T-cell (primary cell): ENCODE measurements at regions not wholly inside any gene's neighbourhood (a gene's known extent, or its start where the extent isn't known, plus 50 kb on each side); places are given as distances from the start of the nearest gene placed in this dataset.

Experiments used
- ATAC-seq, 4 experiments: fragments of 200-7000 bp in 3 of 4; fragments of 150-1000 bp in 1 of 4; cut with Tn5 transposase; replicated peaks in 1 of 4; 1 replicate in 3 of 4; 2 replicates in 1 of 4; pipeline ENCODE4 v1.10.0; 2021; ENCODE audit warnings: moderate library complexity in 3 of 4, mild to moderate bottlenecking in 2 of 4, moderate number of reproducible peaks in 1 of 4
- CTCF ChIA-PET, 2 donors: fragments of 300-600 bp; sonication (Branson Sonifier 250); formaldehyde crosslinking; loops; one replicate each; lab custom pipeline; 2022; ENCODE audit warnings: antibody characterized with exemption in 2 of 2; lab: Charles Lee
- POLR2A ChIA-PET, 2 donors: fragments of 300-600 bp; sonication (Branson Sonifier 250); formaldehyde crosslinking; loops; one replicate each; lab custom pipeline; 2022; ENCODE audit warnings: antibody characterized with exemption in 2 of 2; lab: Charles Lee
- DNase-seq, 35 experiments: peaks; one replicate each; pipeline versions ENCODE4 v3.0.0 to v3.0.0-alpha.2; 2013 to 2023
- H3K27ac ChIP-seq: one replicate; pipeline ENCODE4 v1.5.1; 2013; ENCODE audit warnings: low read length
- H3K27me3 ChIP-seq, 2 experiments: replicated peaks in 1 of 2; 1 replicate in 1 of 2; 2 replicates in 1 of 2; pipeline versions ENCODE4 v1.6.1 to v1.7.0; 2013; ENCODE audit warnings: low read length in 1 of 2, mixed read lengths in 1 of 2; ENCODE audit not compliant: control insufficient read depth in 2 of 2, insufficient read depth in 2 of 2; ENCODE audit errors: extremely low read depth in 1 of 2
- H3K36me3 ChIP-seq, 2 donors: 1 replicate in 1 of 2; 2 replicates in 1 of 2; pipeline versions ENCODE4 v1.6.1 to v1.7.0; 2013; ENCODE audit warnings: low read length in 1 of 2; ENCODE audit not compliant: control insufficient read depth in 2 of 2, insufficient read depth in 1 of 2; ENCODE audit errors: extremely low read depth in 1 of 2
- H3K4me1 ChIP-seq, 2 experiments: 1 replicate in 1 of 2; 2 replicates in 1 of 2; pipeline versions ENCODE4 v1.6.1 to v1.7.0; 2013; ENCODE audit warnings: low read length in 2 of 2, mixed read lengths in 1 of 2; ENCODE audit not compliant: insufficient read depth in 2 of 2, control insufficient read depth in 1 of 2; ENCODE audit errors: extremely low read depth in 1 of 2
- H3K4me3 ChIP-seq, 2 donors: 1 replicate in 1 of 2; 2 replicates in 1 of 2; pipeline versions ENCODE4 v1.5.1 to v1.7.0; 2013; ENCODE audit warnings: mild to moderate bottlenecking in 2 of 2, low read length in 1 of 2, moderate library complexity in 1 of 2; ENCODE audit not compliant: control insufficient read depth in 1 of 2; ENCODE audit errors: extremely low read depth in 1 of 2
- H3K9me3 ChIP-seq: 2 replicates; pipeline ENCODE4 v1.7.0; 2013
- H3K27ac Mint-ChIP-seq, 2 donors: one replicate each; pipeline ENCODE4 v1.8.0; 2020 to 2021; ENCODE audit warnings: mild to moderate bottlenecking in 2 of 2, mixed read lengths in 2 of 2
- H3K27me3 Mint-ChIP-seq, 2 donors: one replicate each; pipeline ENCODE4 v1.8.0; 2021 to 2022; ENCODE audit warnings: mixed read lengths in 2 of 2
- H3K36me3 Mint-ChIP-seq: one replicate; pipeline ENCODE4 v1.8.0; 2021; ENCODE audit warnings: mixed read lengths
- H3K4me1 Mint-ChIP-seq, 3 donors: one replicate each; pipeline ENCODE4 v1.8.0; 2020 to 2022; ENCODE audit warnings: mixed read lengths in 3 of 3, mild to moderate bottlenecking in 1 of 3
- H3K4me3 Mint-ChIP-seq, 3 donors: one replicate each; pipeline ENCODE4 v1.8.0; 2020 to 2022; ENCODE audit warnings: mild to moderate bottlenecking in 3 of 3, mixed read lengths in 3 of 3, moderate library complexity in 3 of 3
- H3K9me3 Mint-ChIP-seq, 3 donors: one replicate each; pipeline ENCODE4 v1.8.0; 2020 to 2022; ENCODE audit warnings: mixed read lengths in 3 of 3
- WGBS: methylation state at CpG from one replicate; pipeline ENCODE4 v1.1.5; 2013; ENCODE audit warnings: missing lambda C conversion rate; ENCODE audit not compliant: insufficient coverage; 5-methylcytosine and 5-hydroxymethylcytosine counted together

DNA sequence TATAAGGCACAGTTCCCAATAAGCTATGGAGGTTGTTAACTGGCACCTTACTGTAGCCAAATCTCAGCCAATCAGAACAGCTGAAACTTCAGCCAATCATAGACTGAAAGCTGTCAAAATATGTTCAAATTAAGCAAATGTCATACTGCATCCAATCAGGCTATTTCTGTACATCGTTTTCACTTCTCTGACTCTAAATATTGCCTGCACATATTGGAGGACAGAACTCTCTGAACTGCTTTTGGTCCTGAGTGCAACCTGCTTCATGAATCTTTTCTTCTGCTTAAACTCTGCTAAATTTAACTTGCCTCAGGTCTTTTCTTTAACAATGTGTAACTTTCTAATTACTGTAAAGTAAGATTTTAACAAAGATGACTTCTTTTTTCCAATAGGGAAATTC, 1198.9 kb upstream of the PCDH7 start:
- CTCF ChIA-PET = no interaction called here
- Histone ChIP-seq H3K27me3 (no peaks in the 10 kb centered on the region), H3K4me3 (no peak overlapping the region), H3K36me3 (no peaks in the 10 kb centered on the region), H3K27ac (no peak overlapping the region), H3K4me1 (no peaks in the 10 kb centered on the region), H3K9me3 (peaks cover 7% of the 10 kb centered on the region)
- POLR2A ChIA-PET = no interaction called here
- WGBS = 18% methylated on average over 1 of the region's 1 CpG
- ATAC-seq = no peak
- no peak for DNase-seq
- Mint-ChIP-seq H3K27ac (no peak overlapping the region), H3K9me3 (peaks cover 14 to 32% (median 22%) of the 10 kb centered on the region in 3 donors), H3K4me1 (no peaks in the 10 kb centered on the region), H3K4me3 (no peak overlapping the region), H3K36me3 (no peaks in the 10 kb centered on the region), H3K27me3 (no peaks in the 10 kb centered on the region)

DNA sequence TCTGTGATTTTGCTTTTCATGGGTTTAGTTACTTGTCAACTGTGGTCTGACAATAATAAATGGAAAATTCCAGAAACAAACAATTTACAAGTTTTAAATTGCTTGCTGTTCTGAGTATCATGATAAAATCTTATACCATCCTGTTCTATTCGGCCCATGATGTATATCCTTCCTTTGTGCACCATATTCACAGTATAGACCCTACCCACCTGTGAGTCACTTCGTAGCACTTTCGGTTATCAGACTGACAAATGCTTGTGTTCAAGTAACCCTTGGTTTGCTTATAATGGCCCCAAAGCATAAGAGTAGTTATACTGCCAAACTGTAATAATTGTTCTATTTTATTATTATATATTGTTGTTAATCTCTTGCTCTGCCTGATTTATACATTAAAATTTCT, 1183.4 kb upstream of the PCDH7 start:
- Histone ChIP-seq H3K27ac (no peak overlapping the region), H3K27me3 (no peaks in the 10 kb centered on the region), H3K4me1 (no peaks in the 10 kb centered on the region), H3K4me3 (no peak overlapping the region), H3K9me3 (peaks cover 2% of the 10 kb centered on the region), H3K36me3 (no peaks in the 10 kb centered on the region)
- 60% methylated on average over 1 of the region's 3 CpGs for WGBS
- DNase-seq (no peak), ATAC-seq (no peak)
- Mint-ChIP-seq H3K4me1 (no peaks in the 10 kb centered on the region), H3K4me3 (no peak overlapping the region), H3K27ac (no peak overlapping the region), H3K9me3 (peaks cover 8 to 9% (median 9%) of the 10 kb centered on the region in 3 donors), H3K27me3 (no peaks in the 10 kb centered on the region), H3K36me3 (no peaks in the 10 kb centered on the region)
- ChIA-PET CTCF (no interaction called here), POLR2A (no interaction called here)

DNA sequence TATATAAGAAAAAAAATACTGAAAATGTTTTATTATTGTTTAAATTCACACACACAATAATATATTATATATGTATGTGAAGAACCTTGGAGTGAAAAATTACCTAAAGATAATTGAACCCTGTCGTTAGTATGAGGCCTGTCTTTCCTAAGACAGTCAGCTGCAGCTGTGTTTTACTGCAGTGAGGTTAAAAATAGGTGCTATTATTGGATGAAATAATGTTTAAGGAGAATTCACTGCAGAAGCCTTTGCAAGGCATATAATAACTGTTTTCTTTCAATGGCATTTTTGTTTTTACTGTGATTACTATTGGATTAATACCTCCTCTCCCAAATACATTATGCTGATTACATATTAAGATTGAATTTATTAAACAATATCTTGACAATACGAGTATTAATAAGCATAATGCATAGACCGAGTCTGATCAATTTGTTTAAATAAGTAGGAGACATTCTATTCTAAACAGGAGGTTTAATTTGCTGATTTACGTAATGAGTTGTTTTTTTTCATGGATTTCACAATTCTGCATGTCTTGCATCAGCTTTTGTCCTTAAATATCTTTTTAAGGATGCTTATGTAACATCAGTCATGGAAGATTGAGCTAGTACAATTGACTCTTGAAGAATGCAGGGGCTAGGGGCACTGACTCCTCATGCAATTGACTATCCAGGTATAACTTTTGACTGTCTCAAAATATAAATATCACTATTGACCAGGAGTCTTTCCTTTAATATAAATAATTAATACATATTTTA, 1181.1 kb upstream of the PCDH7 start:
- Mint-ChIP-seq H3K9me3 (peaks cover 2 to 5% (median 2%) of the 10 kb centered on the region in 3 donors), H3K36me3 (no peaks in the 10 kb centered on the region), H3K27me3 (no peaks in the 10 kb centered on the region), H3K4me1 (no peaks in the 10 kb centered on the region), H3K27ac (no peak overlapping the region), H3K4me3 (no peak overlapping the region)
- H3K9me3 ChIP-seq = peaks cover under 1% of the 10 kb centered on the region
- ChIA-PET POLR2A (no interaction called here), CTCF (no interaction called here)
- H3K36me3 ChIP-seq = no peaks in the 10 kb centered on the region
- DNase-seq (no peak), ATAC-seq (no peak)
- WGBS = no CpG with 5 or more reads among the region's 4 CpGs
- no peaks in the 10 kb centered on the region for H3K27me3 ChIP-seq
- no peak overlapping the region for H3K27ac ChIP-seq
- H3K4me3 ChIP-seq = no peak overlapping the region
- H3K4me1 ChIP-seq = no peaks in the 10 kb centered on the region

DNA sequence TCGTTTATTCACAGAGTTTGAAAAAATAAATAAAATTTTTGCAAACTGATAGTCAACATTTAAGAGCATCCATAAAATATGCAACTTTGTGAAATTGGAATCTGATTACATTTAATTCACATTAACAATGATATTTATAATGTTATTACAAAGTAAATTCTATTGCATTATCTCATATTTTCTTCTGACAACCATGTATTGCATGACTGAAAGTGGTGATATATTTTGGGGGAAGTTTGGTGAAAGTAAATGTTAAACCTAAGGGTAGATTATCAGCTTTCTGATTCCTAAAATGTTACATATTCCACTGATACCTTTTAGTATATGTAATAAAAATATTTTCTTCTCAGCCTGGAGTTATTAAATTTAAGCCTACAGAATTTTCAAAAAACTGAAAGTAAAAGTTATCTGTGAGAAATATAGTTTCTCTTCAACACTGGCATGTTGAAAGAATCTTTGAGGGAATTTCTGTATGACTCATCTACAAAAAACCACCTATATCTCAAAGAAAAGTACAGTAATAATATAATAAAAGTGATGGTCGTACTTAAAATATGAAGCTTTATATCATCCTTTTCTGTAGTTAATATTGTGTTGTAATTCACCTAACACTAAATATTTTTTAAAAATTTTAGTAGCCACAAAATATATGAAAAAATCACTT, 1179.6 kb upstream of the PCDH7 start:
- Mint-ChIP-seq H3K27ac (no peak overlapping the region), H3K36me3 (no peaks in the 10 kb centered on the region), H3K9me3 (peaks cover 0 to 7% (median 2%) of the 10 kb centered on the region in 3 donors), H3K4me1 (no peaks in the 10 kb centered on the region), H3K27me3 (no peaks in the 10 kb centered on the region), H3K4me3 (no peak overlapping the region)
- no CpG with 5 or more reads among the region's 2 CpGs for WGBS
- CTCF ChIA-PET = no interaction called here
- Histone ChIP-seq H3K4me3 (no peak overlapping the region), H3K4me1 (no peaks in the 10 kb centered on the region), H3K36me3 (no peaks in the 10 kb centered on the region), H3K27me3 (no peaks in the 10 kb centered on the region), H3K9me3 (no peaks in the 10 kb centered on the region), H3K27ac (no peak overlapping the region)
- no peak for ATAC-seq
- no peak for DNase-seq
- POLR2A ChIA-PET = no interaction called here

DNA sequence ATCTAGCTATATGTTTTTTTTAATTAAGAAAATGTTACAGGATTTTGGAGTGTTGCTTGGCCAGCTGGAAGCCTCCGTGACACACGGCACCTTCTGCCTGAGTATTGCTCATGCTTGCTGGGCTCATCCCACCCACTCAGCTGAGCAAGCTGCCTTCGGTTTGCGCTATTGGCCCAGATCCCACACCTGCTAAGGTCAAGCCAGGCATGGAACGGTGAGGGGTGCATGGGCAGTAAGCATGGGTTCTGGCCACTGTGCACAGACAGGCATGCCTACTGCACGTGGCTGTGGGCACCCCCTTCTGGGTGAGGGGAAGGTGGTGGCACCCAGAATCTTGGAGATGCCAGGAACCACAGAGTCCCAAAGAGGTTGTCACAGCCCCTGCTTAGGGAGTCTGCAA, 1178.4 kb upstream of the PCDH7 start:
- no peak overlapping the region for H3K4me3 Mint-ChIP-seq
- H3K9me3 Mint-ChIP-seq = peaks cover 0 to 10% (median 2%) of the 10 kb centered on the region in 3 donors
- ATAC-seq (no peak), DNase-seq (no peak)
- H3K27me3 Mint-ChIP-seq = no peaks in the 10 kb centered on the region
- H3K27ac Mint-ChIP-seq = no peak overlapping the region
- WGBS = 77% methylated on average over 6 of the region's 6 CpGs
- no peaks in the 10 kb centered on the region for H3K4me1 Mint-ChIP-seq
- H3K4me3 ChIP-seq = no peak overlapping the region
- H3K27me3 ChIP-seq = no peaks in the 10 kb centered on the region
- H3K4me1 ChIP-seq = no peaks in the 10 kb centered on the region
- no peaks in the 10 kb centered on the region for H3K9me3 ChIP-seq
- H3K36me3 ChIP-seq = no peaks in the 10 kb centered on the region
- ChIA-PET CTCF (no interaction called here), POLR2A (no interaction called here)
- H3K36me3 Mint-ChIP-seq = no peaks in the 10 kb centered on the region
- no peak overlapping the region for H3K27ac ChIP-seq

DNA sequence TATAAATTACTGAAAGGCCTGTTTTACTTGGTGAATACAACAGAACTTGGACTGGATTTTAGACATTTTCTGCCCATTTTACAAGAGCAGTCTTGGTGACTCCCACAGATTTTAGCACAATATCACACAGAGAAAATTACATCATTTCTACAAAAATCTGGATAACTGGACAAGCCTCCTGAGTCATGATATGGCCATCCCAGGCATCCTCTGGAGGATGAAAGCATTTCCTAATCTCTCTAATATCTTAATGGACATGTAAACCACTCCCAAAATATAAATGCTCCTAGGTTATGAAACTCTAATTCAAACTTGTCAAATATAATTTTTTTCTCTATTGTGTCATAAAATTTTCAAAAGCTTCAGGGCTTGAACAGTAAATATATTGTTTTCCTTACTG, 1170.8 kb upstream of the PCDH7 start:
- Histone ChIP-seq H3K9me3 (peaks cover 2% of the 10 kb centered on the region), H3K36me3 (no peaks in the 10 kb centered on the region), H3K4me3 (no peak overlapping the region), H3K4me1 (no peaks in the 10 kb centered on the region), H3K27me3 (no peaks in the 10 kb centered on the region), H3K27ac (no peak overlapping the region)
- H3K9me3 Mint-ChIP-seq = peaks cover 6 to 24% (median 16%) of the 10 kb centered on the region in 3 donors
- ChIA-PET CTCF (no interaction called here), POLR2A (no interaction called here)
- H3K4me3 Mint-ChIP-seq = no peak overlapping the region
- no peaks in the 10 kb centered on the region for H3K4me1 Mint-ChIP-seq
- H3K27ac Mint-ChIP-seq = no peak overlapping the region
- no peaks in the 10 kb centered on the region for H3K27me3 Mint-ChIP-seq
- DNase-seq = no peak
- H3K36me3 Mint-ChIP-seq = no peaks in the 10 kb centered on the region
- no peak for ATAC-seq
